GM21576 (cell line): ENCODE measurements at regions not wholly inside any gene's neighbourhood (a gene's known extent, or its start where the extent isn't known, plus 50 kb on each side); places are given as distances from the start of the nearest gene placed in this dataset.
A peak's percentile ranks its signal among the peaks of the same experiment; 100 is the strongest.
"Not testable (repeated sequence)": the region's sequence is repeated elsewhere in the genome, so short reads cannot be mapped to it uniquely, and the experiment has no call there.

Experiments used
- ATAC-seq: cut with Tn5 transposase; IDR thresholded peaks from one replicate; pipeline ENCODE4 v1.9.1; 2021; ENCODE audit warnings: mild to moderate bottlenecking, moderate library complexity; ENCODE audit not compliant: unreplicated experiment

DNA sequence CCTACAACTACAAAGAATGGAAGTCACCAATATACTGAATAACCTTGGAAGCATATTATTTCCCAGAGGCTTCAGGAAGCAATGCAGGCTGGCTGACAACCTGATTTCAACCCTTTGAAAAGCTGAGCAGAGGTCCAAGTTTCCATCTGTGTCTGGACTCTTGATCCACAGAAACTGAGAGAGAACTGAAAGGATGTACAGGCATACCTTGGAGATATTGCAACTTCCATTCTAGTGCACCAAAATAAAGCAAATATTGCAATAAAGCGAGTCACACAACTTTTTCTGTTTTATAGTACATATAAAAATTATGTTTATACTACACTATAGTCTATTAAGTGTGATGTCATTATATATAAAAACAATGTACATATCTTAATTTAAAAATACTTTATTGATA lies 85.3 kb downstream of the TYW3 start:
- no peak for ATAC-seq

DNA sequence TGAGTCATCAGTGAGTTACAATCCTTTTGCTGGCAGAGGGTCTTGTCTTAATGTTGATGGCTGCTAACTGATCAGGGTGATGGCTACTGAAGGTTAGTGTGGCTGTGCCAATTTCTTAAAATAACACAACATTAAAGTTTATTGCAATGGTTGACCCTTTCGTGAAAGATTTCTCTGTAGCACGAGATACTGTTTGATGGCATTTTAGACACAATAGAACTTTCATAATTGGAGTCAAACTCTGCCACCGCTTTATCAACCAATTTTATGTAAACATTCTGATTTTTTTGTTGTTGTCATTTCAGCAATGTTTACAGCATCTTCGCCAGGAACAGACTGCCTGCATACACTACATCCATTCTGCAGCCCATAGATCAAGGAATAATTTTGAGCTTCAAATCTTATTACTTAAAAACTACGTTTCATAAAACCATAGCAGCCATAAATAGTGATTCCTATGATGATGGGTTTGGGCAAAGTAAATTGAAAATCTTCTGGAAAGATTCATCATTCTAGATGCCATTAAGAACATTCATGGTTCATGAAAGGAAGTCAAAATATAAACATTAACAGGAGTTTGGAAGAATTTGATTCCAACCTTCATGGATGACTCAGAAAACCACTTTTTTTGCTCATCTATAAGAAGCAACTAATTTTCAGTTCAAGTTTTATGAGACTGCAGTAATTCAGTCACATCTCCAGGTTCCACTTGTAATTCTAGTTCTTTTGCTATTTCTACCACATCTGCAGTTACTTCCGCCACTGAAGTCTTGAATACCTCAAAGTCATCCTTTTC lies 85.9 kb downstream of the TYW3 start:
- no peak for ATAC-seq

DNA sequence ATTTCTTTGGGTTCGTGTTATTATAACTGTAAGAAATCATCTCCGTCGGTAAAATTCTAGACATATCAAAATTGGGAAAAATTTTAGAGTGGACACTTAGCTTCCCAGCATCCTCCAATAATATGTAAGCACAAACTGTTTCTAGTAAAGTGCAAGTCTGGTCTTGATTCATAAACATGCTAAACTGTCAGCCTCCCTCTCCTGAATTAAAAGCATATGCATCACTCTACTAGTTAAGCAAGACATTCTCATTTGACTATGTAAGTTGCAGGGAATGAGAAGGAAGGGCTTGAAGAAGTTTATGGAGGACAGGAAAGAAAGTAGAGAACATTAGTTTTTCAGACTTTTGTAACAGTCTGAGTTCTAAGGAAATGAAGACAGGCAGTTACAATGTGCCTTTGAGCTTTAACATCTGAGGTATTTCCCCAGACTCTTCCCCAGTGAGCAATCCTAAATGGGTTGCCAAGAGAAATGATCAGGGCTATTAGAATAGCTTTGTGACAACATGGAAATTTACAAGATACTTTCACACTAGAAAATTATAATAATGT lies 90.0 kb downstream of the TYW3 start:
- ATAC-seq = no peak

DNA sequence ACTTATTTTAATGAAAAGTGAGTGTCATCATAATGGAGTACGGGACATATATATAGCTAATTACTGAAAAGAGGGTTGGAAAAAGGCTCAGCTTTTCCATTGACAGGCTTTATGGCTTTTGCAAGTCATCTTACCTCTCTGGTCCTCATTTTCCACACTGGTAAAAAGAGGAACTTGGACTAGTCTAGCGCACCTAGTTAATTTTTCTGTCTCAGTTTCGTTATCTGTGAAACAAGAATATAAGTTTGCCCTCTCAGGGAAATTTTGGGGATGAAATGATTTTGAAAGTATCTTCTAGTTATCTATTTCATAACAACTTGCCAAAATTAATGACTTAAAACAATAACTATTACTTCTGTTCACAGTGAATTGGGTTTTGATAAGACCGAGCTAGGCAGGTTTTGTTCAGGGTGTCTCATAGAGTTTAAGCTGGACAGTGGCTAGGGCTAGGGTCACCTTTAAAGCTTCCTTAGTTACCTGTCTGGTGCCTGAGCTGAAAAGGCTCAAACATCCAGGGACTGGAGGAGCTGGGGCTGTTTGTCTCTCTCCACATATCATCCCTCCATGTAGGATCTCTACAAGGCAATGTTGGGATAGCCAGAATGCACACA lies 91.7 kb downstream of the TYW3 start:
- peak; percentile 87 for ATAC-seq

DNA sequence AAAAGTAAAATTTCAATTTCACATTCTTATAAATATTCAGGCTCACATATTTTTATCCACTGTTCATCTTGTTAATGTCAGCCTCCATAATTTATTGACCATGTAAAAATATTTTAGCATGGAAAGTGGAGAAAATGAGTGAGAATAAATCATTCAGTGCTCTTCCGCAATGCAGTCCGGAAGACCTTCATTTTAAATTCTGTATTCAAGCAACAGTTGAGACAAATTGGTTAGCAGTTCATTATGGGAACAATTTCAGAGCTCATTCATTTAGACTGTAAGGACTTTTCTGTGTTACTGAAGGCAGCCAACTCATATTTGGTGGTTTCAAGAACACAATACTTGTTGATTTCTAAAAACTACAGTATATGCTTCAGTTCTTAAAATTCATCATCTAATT lies 97.8 kb downstream of the TYW3 start:
- no peak for ATAC-seq

DNA sequence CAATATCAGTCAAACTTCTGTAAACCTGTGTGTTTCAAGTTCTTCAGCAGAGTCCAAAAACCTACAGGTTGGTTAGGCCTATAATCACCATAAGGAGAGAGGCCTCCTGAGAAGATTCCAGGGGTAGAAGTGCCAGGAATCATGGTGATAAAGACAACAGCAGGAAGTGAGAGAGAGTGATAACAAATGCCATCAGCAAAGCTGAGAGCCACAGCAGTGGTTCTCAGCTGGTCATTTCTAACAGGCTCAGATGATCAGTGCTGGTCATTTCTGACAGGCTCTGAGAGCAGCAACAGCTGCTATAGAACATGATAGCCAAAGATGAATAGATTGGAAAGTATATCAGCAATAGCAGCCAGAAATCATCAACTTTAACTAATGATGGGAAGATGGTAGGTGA lies 101.3 kb downstream of the TYW3 start:
- no peak for ATAC-seq

DNA sequence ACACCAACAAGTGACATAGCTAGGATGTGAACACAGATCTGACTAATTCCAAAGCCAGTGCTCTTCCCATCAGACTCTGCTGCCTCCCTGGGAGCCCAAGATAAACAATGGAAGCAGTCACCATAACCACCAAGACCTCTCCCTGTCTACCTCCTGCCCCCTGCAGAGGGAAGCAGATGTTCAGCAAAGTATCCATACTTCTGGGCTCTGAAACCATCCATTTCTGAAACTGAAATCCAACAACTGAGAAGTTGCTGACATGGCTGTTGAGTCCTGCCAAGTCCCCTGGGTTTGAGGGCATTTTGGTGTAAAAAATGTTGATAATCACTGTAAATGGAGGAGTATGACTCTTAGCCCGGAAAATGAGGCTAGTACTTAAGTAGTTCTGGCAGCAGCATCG lies 102.1 kb downstream of the TYW3 start:
- no peak for ATAC-seq

DNA sequence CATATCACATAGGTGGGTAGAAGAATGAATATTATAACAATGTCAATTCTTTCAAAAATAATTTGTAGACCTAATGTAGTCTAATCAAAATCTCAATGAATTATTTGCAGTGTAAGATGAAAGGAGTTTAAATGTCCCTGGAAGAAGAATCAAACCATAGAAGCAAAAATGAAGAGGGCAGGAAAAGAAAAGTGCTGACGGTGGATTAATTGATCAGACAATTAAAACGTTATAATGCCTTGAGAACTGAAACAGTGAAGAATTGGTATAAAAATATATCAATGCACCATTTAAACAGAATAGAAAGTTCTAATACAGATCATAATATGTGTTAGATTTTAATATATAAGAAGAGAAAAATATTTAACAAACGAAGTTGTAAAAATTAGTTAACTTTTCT lies 109.8 kb downstream of the TYW3 start:
- ATAC-seq = no peak

DNA sequence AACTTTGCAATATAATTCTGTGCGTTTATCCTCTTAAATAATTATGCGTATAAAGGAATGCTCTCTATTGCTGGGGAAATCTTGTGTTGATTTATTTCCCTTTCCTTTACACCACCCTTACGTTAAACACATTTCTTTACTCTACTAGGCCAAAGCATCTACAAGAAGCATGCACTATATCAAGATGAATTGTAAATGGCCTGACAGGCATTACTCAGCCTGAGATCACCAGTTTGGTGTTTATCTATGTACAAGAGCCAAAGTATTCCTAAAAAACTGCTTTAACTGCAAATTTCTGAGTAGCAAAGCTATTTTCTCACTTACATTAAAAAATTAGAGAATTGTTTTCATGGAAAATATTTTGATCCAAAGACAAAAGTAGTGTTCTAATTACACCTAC lies 114.8 kb downstream of the TYW3 start:
- no peak for ATAC-seq

DNA sequence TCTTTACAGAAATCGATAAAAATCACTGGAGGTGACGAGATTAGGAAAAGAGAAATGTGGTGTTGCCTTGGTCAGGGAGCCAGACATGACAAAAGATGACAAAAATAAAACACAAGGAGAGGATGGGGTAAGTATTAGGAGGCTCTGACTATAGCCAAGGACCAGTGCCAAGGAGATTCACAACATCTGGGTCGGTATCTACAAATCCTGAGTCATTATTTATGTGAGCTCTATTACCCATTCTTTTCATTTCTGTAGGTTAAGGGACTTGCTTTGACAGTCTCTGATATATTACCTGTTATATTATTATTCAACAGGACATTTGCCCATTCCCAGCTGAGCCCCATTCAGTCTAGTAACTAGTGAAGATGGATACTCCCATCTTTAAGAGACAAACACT lies 120.8 kb downstream of the TYW3 start:
- ATAC-seq = no peak

DNA sequence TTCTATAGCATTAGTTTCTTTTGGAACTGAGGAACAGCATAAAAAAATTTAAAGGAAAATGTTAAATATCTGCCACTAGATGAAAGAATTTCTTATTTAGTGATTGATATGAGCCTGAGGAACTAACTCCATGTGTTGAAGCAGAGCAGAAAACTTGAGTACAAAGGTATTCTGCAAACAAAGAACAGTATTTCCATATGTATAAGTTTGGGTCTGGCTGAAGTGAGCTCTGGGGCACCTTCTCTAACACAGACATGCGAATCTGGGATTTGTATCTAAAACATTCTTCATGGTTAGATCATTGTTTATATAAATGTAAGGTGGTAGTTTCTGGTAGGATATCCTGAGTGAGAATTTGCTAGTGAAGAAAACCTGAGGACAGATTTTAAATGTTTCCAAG lies 123.2 kb downstream of the TYW3 start:
- ATAC-seq = no peak

DNA sequence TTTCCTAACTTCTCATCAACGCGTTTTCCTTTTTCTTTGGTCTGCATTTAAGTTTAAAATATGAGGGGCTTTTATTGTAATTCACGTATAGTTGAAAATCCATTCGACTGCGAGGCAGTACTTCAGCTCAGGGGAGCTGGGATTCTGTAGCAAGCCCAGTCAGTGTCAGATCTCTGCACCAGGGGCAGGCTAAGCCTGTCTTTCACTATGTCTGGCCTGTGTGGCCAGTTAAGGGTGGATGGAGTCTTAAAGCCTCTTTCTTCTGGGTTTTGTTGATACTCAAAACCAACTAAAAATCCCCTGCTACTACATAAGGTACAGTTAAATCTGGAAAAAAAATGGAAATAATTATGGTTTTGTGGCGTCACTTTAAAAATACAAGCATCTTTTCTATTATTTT lies 124.7 kb downstream of the TYW3 start:
- no peak for ATAC-seq

DNA sequence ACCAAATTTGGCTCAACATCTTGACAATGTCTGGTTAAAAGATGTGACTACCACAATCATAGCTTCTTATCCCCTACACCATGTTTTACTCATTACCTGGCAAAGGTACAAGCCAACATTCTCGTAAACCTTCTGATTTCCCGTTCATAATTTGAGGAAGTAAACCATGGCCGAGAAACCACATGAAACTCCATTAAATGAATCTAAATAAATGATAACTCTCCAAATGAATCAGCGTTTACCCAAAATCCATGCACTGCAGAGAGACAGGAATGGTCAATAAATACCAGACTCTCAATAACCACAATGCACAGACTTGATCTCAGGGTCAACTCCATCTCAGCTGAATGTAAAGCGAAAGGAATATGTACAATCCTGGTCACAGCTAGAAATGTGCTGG lies 125.2 kb downstream of the TYW3 start:
- no peak for ATAC-seq

DNA sequence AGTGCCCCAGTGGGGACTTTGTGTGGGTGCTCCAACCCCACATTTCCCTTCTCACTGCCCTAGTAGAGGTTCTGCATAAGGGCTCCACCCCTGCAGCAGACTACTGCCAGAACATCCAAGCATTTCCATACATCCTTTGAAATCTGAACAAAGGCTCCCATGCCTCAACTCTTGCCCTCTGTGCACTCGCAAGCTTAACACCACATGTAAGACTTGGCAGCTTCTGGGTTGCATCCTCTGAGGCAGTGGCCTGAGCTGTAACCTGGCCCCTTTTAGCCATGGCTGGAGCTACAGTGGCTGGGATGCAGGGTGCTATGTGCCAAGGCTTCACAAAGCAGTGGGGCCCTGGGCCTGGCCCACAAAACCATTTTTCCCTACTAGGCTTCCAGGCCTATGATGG lies 128.9 kb downstream of the TYW3 start:
- ATAC-seq = no peak

DNA sequence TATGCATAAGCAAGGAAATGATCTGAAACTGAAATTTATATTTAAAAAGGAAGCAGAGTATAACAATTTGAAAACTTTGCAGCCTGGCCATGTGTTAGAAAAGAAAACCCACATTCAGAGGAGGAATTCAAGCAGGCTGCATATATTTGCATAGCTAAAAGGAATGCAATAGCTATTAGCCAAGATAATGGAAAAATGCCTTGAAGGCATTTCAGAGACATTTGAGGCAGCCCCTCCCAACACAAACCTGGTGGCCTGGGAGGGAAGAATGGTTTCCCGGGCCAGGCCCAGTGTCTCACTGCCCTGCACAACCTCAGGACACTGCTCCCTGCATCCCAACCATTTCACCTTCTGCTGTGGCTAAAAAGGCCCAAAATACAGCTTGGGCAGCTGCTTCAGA lies 136.8 kb downstream of the TYW3 start:
- no peak for ATAC-seq

DNA sequence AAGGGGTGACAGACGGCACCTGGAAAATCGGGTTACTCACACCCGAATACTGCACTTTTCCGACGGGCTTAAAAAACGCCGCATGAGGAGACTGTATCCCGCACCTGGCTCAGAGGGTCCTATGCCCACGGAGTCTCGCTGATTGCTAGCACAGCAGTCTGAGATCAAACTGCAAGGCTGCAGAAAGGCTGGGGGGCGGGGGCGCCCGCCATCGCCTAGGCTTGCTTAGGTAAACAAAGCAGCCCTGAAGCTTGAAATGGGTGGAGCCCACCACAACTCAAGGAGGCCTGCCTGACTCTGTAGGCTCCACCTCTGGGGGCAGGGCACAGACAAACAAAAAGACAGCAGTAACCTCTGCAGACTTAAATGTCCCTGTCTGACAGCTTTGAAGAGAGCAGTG lies 144.4 kb downstream of the TYW3 start:
- not testable (repeated sequence) for ATAC-seq

DNA sequence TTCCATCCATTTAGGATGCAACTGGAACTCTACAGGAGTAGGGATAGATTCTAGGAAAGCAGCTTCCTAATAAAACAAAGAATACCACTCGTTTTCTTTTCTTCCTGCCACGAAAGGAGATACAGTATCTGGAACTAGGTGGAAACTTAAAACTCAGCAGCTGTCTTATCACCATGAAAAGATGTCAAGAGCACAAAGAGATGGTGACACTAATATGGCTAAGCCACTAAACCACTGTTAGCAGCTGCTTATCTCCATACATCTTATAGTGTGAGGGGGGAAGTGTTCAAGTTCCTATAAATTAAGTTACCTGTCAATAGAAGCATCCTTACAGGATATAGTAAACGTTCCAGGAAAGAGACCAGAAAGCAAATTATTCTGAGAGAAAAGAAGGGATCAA lies 162.5 kb downstream of the TYW3 start:
- no peak for ATAC-seq

DNA sequence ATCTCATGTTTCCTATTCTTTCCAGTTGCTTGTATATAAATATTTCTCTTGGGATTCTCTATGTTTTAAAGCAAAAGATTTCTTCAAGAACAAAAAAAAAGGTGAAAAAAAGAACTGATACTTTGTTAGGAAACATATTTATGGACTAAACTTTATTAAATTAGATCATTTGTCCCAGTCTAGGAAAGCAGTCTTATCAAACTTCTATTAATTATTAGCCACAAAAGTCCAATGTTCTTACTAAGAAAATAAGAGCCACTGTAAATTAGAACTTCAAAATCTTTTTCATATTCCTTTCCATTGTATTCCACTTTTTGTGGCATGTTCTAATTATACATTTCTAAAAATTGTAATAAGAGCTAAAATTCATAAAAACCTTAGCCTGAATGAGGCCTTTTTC lies 175.2 kb downstream of the TYW3 start:
- ATAC-seq = no peak

DNA sequence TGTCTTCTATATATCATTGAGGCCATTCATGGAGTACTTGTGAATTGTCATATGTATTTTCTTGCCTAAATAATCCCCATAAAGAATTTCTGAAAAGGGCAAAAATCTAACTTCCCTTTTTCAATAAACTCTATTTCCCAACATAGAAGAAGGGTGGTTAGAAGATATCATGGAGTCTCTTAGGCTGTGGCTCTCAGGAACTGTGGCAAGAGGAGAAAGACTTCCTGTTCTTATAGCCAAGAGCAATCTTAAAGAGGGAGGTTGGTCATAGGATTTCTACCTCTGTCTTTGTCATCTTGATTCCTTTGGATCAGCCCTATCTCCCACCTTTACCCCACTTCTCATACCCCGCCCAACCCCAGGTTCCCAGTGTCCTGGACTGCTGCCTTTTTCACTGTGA lies 175.8 kb downstream of the TYW3 start:
- no peak for ATAC-seq

DNA sequence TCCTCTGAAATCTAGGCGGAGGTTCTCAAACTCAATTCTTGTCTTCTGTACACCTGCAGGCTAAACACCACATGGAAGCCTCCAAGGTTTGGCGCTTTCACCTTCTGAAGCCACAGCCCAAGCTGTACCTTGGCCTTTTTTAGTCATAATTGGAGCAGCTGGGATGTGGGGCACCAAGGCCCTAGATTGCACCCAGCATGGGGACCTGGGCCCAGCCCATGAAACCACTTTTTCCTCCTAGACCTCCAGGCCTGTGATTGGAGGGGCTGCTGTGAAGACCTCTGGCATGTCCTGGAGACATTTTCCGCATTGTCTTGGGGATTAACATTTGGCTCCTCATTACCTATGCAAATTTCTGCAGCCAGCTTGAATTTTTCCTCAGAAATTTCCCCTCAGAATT lies 181.0 kb downstream of the TYW3 start:
- ATAC-seq = no peak

DNA sequence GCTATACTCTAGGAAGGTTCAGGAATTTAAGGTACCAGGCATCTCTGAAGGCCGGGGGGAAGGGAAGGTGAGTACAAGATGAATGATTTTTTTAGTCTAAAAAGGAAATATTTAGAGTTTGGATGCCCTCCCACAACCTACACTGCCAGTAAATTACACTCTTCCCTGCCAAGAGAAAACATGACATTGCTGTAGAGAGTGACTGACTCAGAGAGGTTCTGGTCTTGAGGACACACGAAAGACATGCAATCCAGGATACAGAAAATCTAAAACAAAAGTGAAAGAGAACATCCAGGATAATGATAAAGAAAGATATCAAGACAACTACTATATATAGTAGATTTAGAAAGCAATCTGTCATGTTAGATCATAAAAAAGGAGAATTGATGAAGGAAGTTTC lies 200.5 kb downstream of the TYW3 start:
- ATAC-seq = no peak

DNA sequence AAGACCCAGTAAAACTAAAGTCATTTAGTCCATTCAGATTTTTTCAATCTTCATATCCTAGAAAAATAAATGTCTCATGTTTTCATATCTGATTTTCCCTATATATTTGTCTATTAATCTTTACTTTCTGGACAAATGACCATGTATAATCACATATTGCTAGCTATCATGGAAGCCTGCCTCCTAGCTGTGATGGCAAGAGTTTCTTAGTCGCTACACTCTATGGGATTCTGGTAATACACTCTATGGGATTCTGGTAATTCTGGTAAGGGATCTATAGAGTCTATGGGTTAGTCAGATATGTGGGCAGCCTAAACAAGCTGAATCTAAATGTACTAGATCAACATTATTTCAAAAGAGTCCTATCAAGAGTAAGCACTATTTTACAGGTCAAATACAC lies 198.7 kb upstream of the LHX8 start:
- ATAC-seq = no peak

DNA sequence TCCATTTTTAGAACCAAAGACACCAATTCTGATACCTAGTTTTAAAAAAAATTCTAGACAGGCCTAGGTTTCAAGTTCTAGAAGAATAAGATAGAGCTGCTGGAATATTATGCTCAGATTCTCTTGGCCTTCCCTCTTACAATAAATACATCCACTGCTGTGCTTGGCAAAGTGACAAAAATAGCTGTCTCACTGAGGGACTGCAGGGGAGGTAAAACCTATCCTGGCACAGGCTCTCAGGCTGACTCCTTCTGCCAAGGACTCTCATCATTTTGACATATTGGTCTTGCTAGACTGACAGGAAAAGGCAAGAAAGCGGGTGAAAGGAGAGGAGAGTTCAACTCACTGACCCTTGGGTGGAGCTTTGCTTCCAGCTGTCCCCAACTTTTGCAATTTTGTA lies 197.0 kb upstream of the LHX8 start:
- no peak for ATAC-seq
